Suprapubic skin (tissue), 4 donors: ENCODE measurements at regions not wholly inside any gene's neighbourhood (a gene's known extent, or its start where the extent isn't known, plus 50 kb on each side); places are given as distances from the start of the nearest gene placed in this dataset.

Experiments used
- DNase-seq, 2 donors: peaks; one replicate each; pipeline ENCODE4 v3.0.0-alpha.2; 2019; ENCODE audit warnings: low spot score in 2 of 2
- H3K27ac ChIP-seq: fragments of 200-600 bp; sonication (generic); one replicate; pipeline ENCODE4 v1.5.1; 2019
- H3K27me3 ChIP-seq: fragments of 200-600 bp; sonication (generic); one replicate; pipeline ENCODE4 v1.5.1; 2019
- H3K36me3 ChIP-seq: fragments of 200-600 bp; sonication (generic); one replicate; pipeline ENCODE4 v1.5.1; 2019
- H3K4me1 ChIP-seq: fragments of 200-600 bp; sonication (generic); one replicate; pipeline ENCODE4 v1.5.1; 2019
- H3K4me3 ChIP-seq: fragments of 200-600 bp; sonication (generic); one replicate; pipeline ENCODE4 v1.5.1; 2019; ENCODE audit warnings: mild to moderate bottlenecking
- H3K9me3 ChIP-seq: fragments of 200-600 bp; sonication (generic); one replicate; pipeline ENCODE4 v1.5.1; 2019
- EP300 ChIP-seq: sonication (generic); formaldehyde crosslinking; IDR thresholded peaks from one replicate; pipeline ENCODE4 v1.6.1; 2017; ENCODE audit warnings: antibody characterized with exemption
- POLR2A ChIP-seq, 2 donors: fragments of 450-650 bp; IDR thresholded peaks; one replicate each; pipeline ENCODE4 v1.6.1; 2017; ENCODE audit warnings: antibody characterized with exemption in 2 of 2, mild to moderate bottlenecking in 2 of 2, moderate library complexity in 2 of 2
- POLR2AphosphoS5 ChIP-seq, 3 donors: sonication (generic); formaldehyde crosslinking; IDR thresholded peaks; one replicate each; pipeline ENCODE4 v1.6.1; 2017; ENCODE audit warnings: antibody characterized with exemption in 3 of 3
- WGBS: methylation state at CpG from one replicate; pipeline ENCODE4 v1.1.5; 2018; 5-methylcytosine and 5-hydroxymethylcytosine counted together
- TF ChIP-seq, protein P1 (sequence below), 2 donors: fragments of 200-600 bp in 1 of 2; fragments of 450-650 bp in 1 of 2; sonication (generic) in 1 of 2; IDR thresholded peaks; one replicate each; pipeline ENCODE4 v1.5.1; 2016 to 2019; ENCODE audit warnings: antibody characterized with exemption in 2 of 2, mild to moderate bottlenecking in 1 of 2, moderate library complexity in 1 of 2

GRCh38 chr6:90387826-90388225 lies 91.2 kb upstream of the BACH2 start:
- WGBS, result 64% methylated on average over 1 of the region's 1 CpG
- Histone ChIP-seq H3K4me3 (no peak overlapping the region), H3K9me3 (no peaks in the 10 kb centered on the region), H3K27ac (no peak overlapping the region), H3K27me3 (no peaks in the 10 kb centered on the region), H3K4me1 (no peaks in the 10 kb centered on the region), H3K36me3 (no peaks in the 10 kb centered on the region)
- DNase-seq, result no peak
- TF ChIP-seq, protein P1, sequence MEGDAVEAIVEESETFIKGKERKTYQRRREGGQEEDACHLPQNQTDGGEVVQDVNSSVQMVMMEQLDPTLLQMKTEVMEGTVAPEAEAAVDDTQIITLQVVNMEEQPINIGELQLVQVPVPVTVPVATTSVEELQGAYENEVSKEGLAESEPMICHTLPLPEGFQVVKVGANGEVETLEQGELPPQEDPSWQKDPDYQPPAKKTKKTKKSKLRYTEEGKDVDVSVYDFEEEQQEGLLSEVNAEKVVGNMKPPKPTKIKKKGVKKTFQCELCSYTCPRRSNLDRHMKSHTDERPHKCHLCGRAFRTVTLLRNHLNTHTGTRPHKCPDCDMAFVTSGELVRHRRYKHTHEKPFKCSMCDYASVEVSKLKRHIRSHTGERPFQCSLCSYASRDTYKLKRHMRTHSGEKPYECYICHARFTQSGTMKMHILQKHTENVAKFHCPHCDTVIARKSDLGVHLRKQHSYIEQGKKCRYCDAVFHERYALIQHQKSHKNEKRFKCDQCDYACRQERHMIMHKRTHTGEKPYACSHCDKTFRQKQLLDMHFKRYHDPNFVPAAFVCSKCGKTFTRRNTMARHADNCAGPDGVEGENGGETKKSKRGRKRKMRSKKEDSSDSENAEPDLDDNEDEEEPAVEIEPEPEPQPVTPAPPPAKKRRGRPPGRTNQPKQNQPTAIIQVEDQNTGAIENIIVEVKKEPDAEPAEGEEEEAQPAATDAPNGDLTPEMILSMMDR (IDR thresholded peaks at IDR 0.05), result no peak
- TF ChIP-seq POLR2A (IDR thresholded peaks at IDR 0.05) (no peak), EP300 (no peak), POLR2AphosphoS5 (IDR thresholded peaks at IDR 0.05) (no peak)

DNA sequence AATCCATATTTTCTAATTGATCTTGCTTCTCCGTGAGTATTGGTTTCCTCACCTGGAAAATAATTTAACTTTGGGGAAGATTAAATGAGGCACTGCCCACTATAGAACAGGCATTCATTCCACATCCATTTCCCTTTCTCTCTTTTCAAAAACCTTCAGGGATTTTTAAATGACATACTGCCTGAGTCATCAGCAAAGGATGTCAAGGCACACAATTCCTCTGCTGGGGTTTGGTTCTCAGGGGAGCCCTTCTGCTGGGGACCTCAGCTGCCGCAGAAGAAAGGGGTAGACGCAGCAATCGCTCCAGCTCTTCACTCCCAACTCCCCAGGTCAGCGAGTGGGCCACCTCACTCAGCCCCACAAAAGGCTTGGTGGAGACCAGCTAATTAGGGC lies 90.7 kb upstream of the BACH2 start:
- H3K4me3 ChIP-seq, result no peak overlapping the region
- H3K9me3 ChIP-seq, result no peaks in the 10 kb centered on the region
- H3K36me3 ChIP-seq, result no peaks in the 10 kb centered on the region
- no peak overlapping the region for H3K27ac ChIP-seq
- no peak for DNase-seq
- TF ChIP-seq POLR2AphosphoS5 (IDR thresholded peaks at IDR 0.05) (no peak), POLR2A (IDR thresholded peaks at IDR 0.05) (no peak), EP300 (no peak)
- TF ChIP-seq, protein P1 (IDR thresholded peaks at IDR 0.05), result no peak
- H3K27me3 ChIP-seq, result no peaks in the 10 kb centered on the region
- WGBS, result 92% methylated on average over 5 of the region's 5 CpGs
- no peaks in the 10 kb centered on the region for H3K4me1 ChIP-seq

- Histone ChIP-seq H3K36me3 (no peaks in the 10 kb centered on the region), H3K4me3 (no peak overlapping the region), H3K9me3 (no peaks in the 10 kb centered on the region), H3K4me1 (no peaks in the 10 kb centered on the region), H3K27me3 (no peaks in the 10 kb centered on the region), H3K27ac (no peak overlapping the region)
- DNase-seq, result no peak
- TF ChIP-seq POLR2AphosphoS5 (IDR thresholded peaks at IDR 0.05), result no peak
- TF ChIP-seq, protein P1 (IDR thresholded peaks at IDR 0.05), result no peak
- TF ChIP-seq POLR2A (IDR thresholded peaks at IDR 0.05), result no peak
- no peak for TF ChIP-seq EP300
- 52% methylated on average over 10 of the region's 10 CpGs for WGBS
Observed at GRCh38 chr6:90386399-90387382, 90.0 kb upstream of the BACH2 start.

GRCh38 chr6:90385759-90386313 lies 89.2 kb upstream of the BACH2 start:
- TF ChIP-seq POLR2AphosphoS5 (IDR thresholded peaks at IDR 0.05) (no peak), POLR2A (IDR thresholded peaks at IDR 0.05) (no peak), EP300 (no peak)
- TF ChIP-seq, protein P1 (IDR thresholded peaks at IDR 0.05), result no peak
- DNase-seq, result no peak
- WGBS, result 83% methylated on average over 1 of the region's 1 CpG

DNA sequence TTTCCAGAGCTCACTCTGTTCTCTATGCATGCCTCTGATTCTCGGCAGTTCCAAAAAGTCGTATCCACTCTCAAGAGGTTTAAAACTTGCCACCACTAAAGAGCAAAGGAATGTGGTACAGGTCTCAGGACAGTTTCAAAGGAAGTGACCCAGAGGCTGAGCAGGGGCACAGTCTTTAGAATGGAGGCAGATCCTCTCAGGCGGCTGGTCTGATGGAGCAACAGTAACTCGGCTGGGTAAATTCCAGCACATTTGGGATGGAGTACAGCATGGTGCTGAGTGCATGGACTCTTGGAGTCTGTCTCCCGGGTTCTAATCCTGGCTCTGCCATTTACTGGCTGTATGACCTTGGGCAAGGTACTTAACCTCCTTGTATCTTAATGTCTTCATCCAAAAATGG lies 88.1 kb upstream of the BACH2 start:
- H3K36me3 ChIP-seq, result no peaks in the 10 kb centered on the region
- H3K4me1 ChIP-seq, result no peaks in the 10 kb centered on the region
- 86% methylated on average over 5 of the region's 5 CpGs for WGBS
- no peaks in the 10 kb centered on the region for H3K9me3 ChIP-seq
- no peak overlapping the region for H3K27ac ChIP-seq
- DNase-seq, result no peak
- TF ChIP-seq POLR2AphosphoS5 (IDR thresholded peaks at IDR 0.05), result no peak
- TF ChIP-seq, protein P1 (IDR thresholded peaks at IDR 0.05), result no peak
- TF ChIP-seq EP300, result no peak
- TF ChIP-seq POLR2A (IDR thresholded peaks at IDR 0.05), result no peak
- no peak overlapping the region for H3K4me3 ChIP-seq
- H3K27me3 ChIP-seq, result no peaks in the 10 kb centered on the region

More at GRCh38 chr6:90385759-90386313, 89.2 kb upstream of the BACH2 start:
- Histone ChIP-seq H3K27ac (no peak overlapping the region), H3K4me1 (no peaks in the 10 kb centered on the region), H3K9me3 (no peaks in the 10 kb centered on the region), H3K4me3 (no peak overlapping the region), H3K27me3 (no peaks in the 10 kb centered on the region), H3K36me3 (no peaks in the 10 kb centered on the region)
